Body of pancreas (tissue), 4 donors: ENCODE measurements at regions not wholly inside any gene's neighbourhood (a gene's known extent, or its start where the extent isn't known, plus 50 kb on each side); places are given as distances from the start of the nearest gene placed in this dataset.
A peak's percentile ranks its signal among the peaks of the same experiment; 100 is the strongest.
"Not testable (repeated sequence)": the region's sequence is repeated elsewhere in the genome, so short reads cannot be mapped to it uniquely, and the experiment has no call there.

Experiments
- ATAC-seq: fragments of 150-250 bp; one replicate; pipeline ENCODE4 v1.9.1; 2016
- DNase-seq, 4 donors: peaks; one replicate each; pipeline ENCODE4 v3.0.0-alpha.2; 2019
- H3K27ac ChIP-seq, 4 donors: fragments of 200-600 bp; sonication (generic); 1 replicate in 3 of 4; 2 replicates in 1 of 4; pipeline versions ENCODE4 v1.5.1 to v1.6.1; 2016 to 2019; ENCODE audit warnings: mild to moderate bottlenecking in 1 of 4, mixed read lengths in 1 of 4, moderate library complexity in 1 of 4
- H3K27me3 ChIP-seq, 2 donors: fragments of 200-600 bp; sonication (generic); one replicate each; pipeline ENCODE4 v1.6.0; 2016; ENCODE audit warnings: mild to moderate bottlenecking in 1 of 2
- H3K36me3 ChIP-seq, 2 donors: fragments of 200-600 bp; sonication (generic); replicated peaks in 1 of 2; 2 replicates each; pipeline ENCODE4 v1.5.1; 2016; ENCODE audit warnings: low read depth in 2 of 2; ENCODE audit not compliant: insufficient read depth in 1 of 2
- H3K4me1 ChIP-seq: fragments of 200-600 bp; sonication (generic); one replicate; pipeline ENCODE4 v1.6.0; 2016
- H3K4me3 ChIP-seq, 2 donors: fragments of 200-600 bp; sonication (generic); 1 replicate in 1 of 2; 2 replicates in 1 of 2; pipeline ENCODE4 v1.5.1; 2016 to 2019
- H3K9me3 ChIP-seq, 3 donors: fragments of 200-600 bp; sonication (generic); 1 replicate in 2 of 3; 2 replicates in 1 of 3; pipeline ENCODE4 v1.5.1; 2016
- CTCF ChIP-seq, 7 experiments: fragments of 450-650 bp in 4 of 7; fragments of 200-600 bp in 3 of 7; sonication (generic) in 3 of 7; IDR thresholded peaks; one replicate each; pipeline ENCODE4 v1.5.1; 2016 to 2019; ENCODE audit warnings: antibody characterized with exemption in 7 of 7
- POLR2A ChIP-seq, 3 donors: fragments of 450-650 bp; IDR thresholded peaks; one replicate each; pipeline ENCODE4 v1.6.1; 2016; ENCODE audit warnings: antibody characterized with exemption in 3 of 3, mild to moderate bottlenecking in 2 of 3
- WGBS, 2 donors: methylation state at CpG; one replicate each; pipeline ENCODE4 v1.1.5; 2017; 5-methylcytosine and 5-hydroxymethylcytosine counted together
- intact Hi-C: fragments of 100-400 bp; cut with DNase I; formaldehyde crosslinking; loops from one replicate; pipeline ENCODE4 v1.15.1; 2023

GRCh38 chr3:177890359-177890683, 645.9 kb upstream of the KCNMB2 start:
- Histone ChIP-seq H3K9me3 (no peaks in the 10 kb centered on the region), H3K36me3 (no peaks in the 10 kb centered on the region), H3K4me1 (no peaks in the 10 kb centered on the region), H3K4me3 (no peak overlapping the region), H3K27me3 (no peaks in the 10 kb centered on the region), H3K27ac (no peak overlapping the region)
- intact Hi-C loops = no loop called here
- TF ChIP-seq POLR2A (IDR thresholded peaks at IDR 0.05) (no peak), CTCF (IDR thresholded peaks at IDR 0.05) (no peak)
- no peak for ATAC-seq
- WGBS, 2 donors = 12 to 21% methylated on average over 2 of the region's 2 CpGs
- DNase-seq = no peak

- H3K27me3 ChIP-seq, H3K27ac ChIP-seq, ATAC-seq, intact Hi-C loops, H3K9me3 ChIP-seq, DNase-seq, H3K4me1 ChIP-seq, H3K36me3 ChIP-seq, H3K4me3 ChIP-seq: not testable (repeated sequence)
- 94 to 99% methylated on average over 8 to 16 of the region's 29 CpGs for WGBS, 2 donors
Measured at GRCh38 chr3:177891569-177891968, 644.7 kb upstream of the KCNMB2 start.

- no peaks in the 10 kb centered on the region for H3K9me3 ChIP-seq
- H3K27me3 ChIP-seq = no peaks in the 10 kb centered on the region
- intact Hi-C loops = no loop called here
- 58 to 72% methylated on average over 2 of the region's 2 CpGs for WGBS, 2 donors
- H3K4me3 ChIP-seq = no peak overlapping the region
- TF ChIP-seq POLR2A (IDR thresholded peaks at IDR 0.05) (no peak), CTCF (IDR thresholded peaks at IDR 0.05) (peak in 1 of 7 experiments; percentile 5)
- no peak overlapping the region for H3K27ac ChIP-seq
- H3K4me1 ChIP-seq = no peaks in the 10 kb centered on the region
- H3K36me3 ChIP-seq = no peaks in the 10 kb centered on the region
- no peak for DNase-seq
- no peak for ATAC-seq
Measured at GRCh38 chr3:177893331-177893730, 642.9 kb upstream of the KCNMB2 start.

- no peak for TF ChIP-seq CTCF (IDR thresholded peaks at IDR 0.05)
- no peak for TF ChIP-seq POLR2A (IDR thresholded peaks at IDR 0.05)
- intact Hi-C loops = no loop called here
- Histone ChIP-seq H3K4me3 (no peak overlapping the region), H3K9me3 (peaks cover 0 to 5% (median 0%) of the 10 kb centered on the region in 3 donors), H3K27ac (no peak overlapping the region), H3K4me1 (no peaks in the 10 kb centered on the region), H3K27me3 (no peaks in the 10 kb centered on the region), H3K36me3 (no peaks in the 10 kb centered on the region)
- ATAC-seq = no peak
- 69 to 72% methylated on average over 5 of the region's 5 CpGs for WGBS, 2 donors
- no peak for DNase-seq
Measured at GRCh38 chr3:177894081-177894728, 642.0 kb upstream of the KCNMB2 start.

- Histone ChIP-seq H3K27me3 (no peaks in the 10 kb centered on the region), H3K9me3 (peaks cover 0 to 14% (median 0%) of the 10 kb centered on the region in 3 donors), H3K4me1 (no peaks in the 10 kb centered on the region), H3K4me3 (no peak overlapping the region), H3K27ac (no peak overlapping the region), H3K36me3 (no peaks in the 10 kb centered on the region)
- WGBS, 2 donors = 85 to 100% methylated on average over 1 of the region's 1 CpG
- ATAC-seq = no peak
- intact Hi-C loops = no loop called here
- DNase-seq = no peak
- TF ChIP-seq CTCF (IDR thresholded peaks at IDR 0.05) = no peak
- TF ChIP-seq POLR2A (IDR thresholded peaks at IDR 0.05) = no peak
Measured at GRCh38 chr3:177898185-177898584, 638.1 kb upstream of the KCNMB2 start.
